ENCODE measurements at regions not wholly inside any gene's neighbourhood (a gene's known extent, or its start where the extent isn't known, plus 50 kb on each side); places are given as distances from the start of the nearest gene placed in this dataset.

DNA sequence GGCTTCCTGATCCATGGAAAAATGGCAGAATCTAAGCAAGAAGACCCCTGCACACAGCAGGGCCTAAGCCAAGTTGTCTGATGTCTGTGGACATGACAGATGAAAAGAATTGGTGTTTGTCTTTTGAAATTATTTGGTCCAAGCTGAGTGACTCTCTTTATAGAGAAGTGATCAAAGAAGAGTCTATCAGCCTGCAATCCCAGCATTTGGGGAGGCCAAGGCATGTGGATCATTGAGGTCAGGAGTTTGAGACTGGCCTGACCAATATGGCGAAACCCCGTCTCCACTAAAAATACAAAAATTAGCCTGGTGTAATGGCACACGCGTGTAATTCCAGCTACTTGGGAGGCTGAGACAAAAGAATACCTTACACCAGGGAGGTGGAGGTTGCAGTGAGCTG lies 64.8 kb upstream of the TUNAR start:
- no peak overlapping the region for H3K4ac ChIP-seq (replicated peaks; ENCODE audit: insufficient read length, low read depth, low read length)
- H2BK120ac ChIP-seq (replicated peaks; ENCODE audit: low read depth, low read length) = no peak overlapping the region
- no peak overlapping the region for H3K9ac ChIP-seq (replicated peaks in 1 of 4; ENCODE audit: extremely low read depth in 1 of 4, low read depth in 3 of 4, low read length in 3 of 4)
- no peaks in the 10 kb centered on the region for H4K20me1 ChIP-seq (replicated peaks in 1 of 2; ENCODE audit: control insufficient read depth in 1 of 2, insufficient read depth in 2 of 2, low read length in 2 of 2)
- no peaks in the 10 kb centered on the region for H3K23me2 ChIP-seq (ENCODE audit: low read depth, low read length)
- 88% methylated on average over 4 of the region's 4 CpGs; no CpG with 5 or more reads in 1 of the 2 experiments for WGBS, 2 experiments (ENCODE audit: extremely low coverage in 1 of 2, insufficient coverage in 1 of 2, insufficient read length in 1 of 2, insufficient replicate concordance in 2 of 2, low coverage in 1 of 2, low lambda C conversion rate in 2 of 2, missing lambda C conversion rate in 1 of 2)
- no peak overlapping the region for H3K18ac ChIP-seq (ENCODE audit: extremely low read depth, low read length)
- no peak overlapping the region for H2BK5ac ChIP-seq (ENCODE audit: low read depth, low read length)
- no peak overlapping the region for H4K8ac ChIP-seq (ENCODE audit: extremely low read depth, insufficient read depth, low read length)
- H3K4me2 ChIP-seq (ENCODE audit: insufficient read depth in 1 of 2, low read depth in 2 of 2, low read length in 2 of 2) = no peak overlapping the region
- H3K27ac ChIP-seq (ENCODE audit: low read depth, low read length) = no peak overlapping the region
- no peaks in the 10 kb centered on the region for H3K79me1 ChIP-seq (ENCODE audit: low read depth, low read length)
- FAIRE-seq = no peak
- H3K23ac ChIP-seq (ENCODE audit: insufficient read length) = no peak overlapping the region
- no peak overlapping the region for H3K14ac ChIP-seq (ENCODE audit: insufficient read length)
- H3K79me2 ChIP-seq (ENCODE audit: control insufficient read depth in 1 of 2, insufficient read depth in 2 of 2, low read length in 2 of 2) = no peaks in the 10 kb centered on the region
- no peak overlapping the region for H2BK15ac ChIP-seq (ENCODE audit: low read length)
- no peaks in the 10 kb centered on the region; a peak in 2 of 7 replicates for H3K27me3 ChIP-seq (replicated peaks in 1 of 4; ENCODE audit: control insufficient read depth in 3 of 4, extremely low read depth in 1 of 4, insufficient read depth in 3 of 4, low read length in 3 of 4)
- H4K91ac ChIP-seq (replicated peaks; ENCODE audit: insufficient read length, low read length) = no peak overlapping the region
- POLR2A ChIA-PET (ENCODE audit: partially characterized antibody) = no interaction called here
- CTCF ChIA-PET (ENCODE audit: partially characterized antibody) = interaction anchor here (1.5 to 1.6 kb wide), 4 partner anchors 8 to 219 kb away, joined by 3 to 5 read pairs (median 4); no protein-coding TSS in a partner anchor
- H2AFZ ChIP-seq (ENCODE audit: low read length) = no peak overlapping the region
- no peak overlapping the region for H2BK20ac ChIP-seq (ENCODE audit: low read length)
- no peaks in the 10 kb centered on the region for H3K9me3 ChIP-seq (ENCODE audit: insufficient read depth in 2 of 2, low read depth in 1 of 2, low read length in 1 of 2)
- no peak overlapping the region for H4K5ac ChIP-seq (ENCODE audit: insufficient read length, low read depth, low read length)
- no peak overlapping the region for H3K56ac ChIP-seq (replicated peaks; ENCODE audit: insufficient read length, low read depth, low read length)
- H2BK12ac ChIP-seq (ENCODE audit: low read depth, low read length) = no peak overlapping the region
- no peaks in the 10 kb centered on the region for H3K36me3 ChIP-seq (ENCODE audit: control insufficient read depth in 2 of 4, insufficient read depth in 4 of 4, low read length in 3 of 4)
- DNase-seq (ENCODE audit: low read depth in 1 of 2, low spot score in 2 of 2) = no peak
- H2AK5ac ChIP-seq (ENCODE audit: low read depth, low read length) = no peak overlapping the region
- no peak overlapping the region for H3K4me3 ChIP-seq (ENCODE audit: extremely low read depth in 1 of 4, insufficient read depth in 2 of 4, low read depth in 3 of 4, low read length in 4 of 4)
- H3K4me1 ChIP-seq (replicated peaks in 1 of 4; ENCODE audit: control insufficient read depth in 3 of 4, insufficient read depth in 4 of 4, low read length in 3 of 4) = peaks cover 0 to 7% (median 2%) of the 10 kb centered on the region in 4 experiments; a peak in 2 of 7 replicates
- TF ChIP-seq EP300 (IDR thresholded peaks at IDR 0.05; ENCODE audit: borderline replicate concordance in 1 of 2, low read depth in 2 of 2, low read length in 2 of 2) (no peak), POLR2A (IDR thresholded peaks at IDR 0.05; ENCODE audit: control extremely low read depth in 1 of 2, low read depth in 2 of 2, low read length in 2 of 2) (no peak), NANOG (IDR thresholded peaks at IDR 0.05; ENCODE audit: insufficient read depth, low read depth, low read length, poor library complexity, severe bottlenecking) (no peak), FOSL1 (IDR thresholded peaks at IDR 0.05; ENCODE audit: insufficient read depth, low read depth, low read length) (no peak), CEBPB (IDR thresholded peaks at IDR 0.05; ENCODE audit: low read depth, low read length) (no peak), BACH1 (IDR thresholded peaks at IDR 0.05; ENCODE audit: low read length) (no peak), HDAC2 (IDR thresholded peaks at IDR 0.05; ENCODE audit: borderline replicate concordance in 1 of 2, low read depth in 2 of 2, low read length in 2 of 2) (no peak), YY1 (IDR thresholded peaks at IDR 0.05; ENCODE audit: low read depth, low read length) (no peak), TBP (IDR thresholded peaks at IDR 0.05; ENCODE audit: low read depth, low read length) (no peak), KDM4A (IDR thresholded peaks at IDR 0.05; ENCODE audit: low read depth, low read length, severe bottlenecking) (no peak), GABPA (IDR thresholded peaks at IDR 0.05; ENCODE audit: borderline replicate concordance, insufficient read depth, low read length) (no peak), SP2 (IDR thresholded peaks at IDR 0.05; ENCODE audit: low read length) (no peak)
- TF ChIP-seq, protein P1, sequence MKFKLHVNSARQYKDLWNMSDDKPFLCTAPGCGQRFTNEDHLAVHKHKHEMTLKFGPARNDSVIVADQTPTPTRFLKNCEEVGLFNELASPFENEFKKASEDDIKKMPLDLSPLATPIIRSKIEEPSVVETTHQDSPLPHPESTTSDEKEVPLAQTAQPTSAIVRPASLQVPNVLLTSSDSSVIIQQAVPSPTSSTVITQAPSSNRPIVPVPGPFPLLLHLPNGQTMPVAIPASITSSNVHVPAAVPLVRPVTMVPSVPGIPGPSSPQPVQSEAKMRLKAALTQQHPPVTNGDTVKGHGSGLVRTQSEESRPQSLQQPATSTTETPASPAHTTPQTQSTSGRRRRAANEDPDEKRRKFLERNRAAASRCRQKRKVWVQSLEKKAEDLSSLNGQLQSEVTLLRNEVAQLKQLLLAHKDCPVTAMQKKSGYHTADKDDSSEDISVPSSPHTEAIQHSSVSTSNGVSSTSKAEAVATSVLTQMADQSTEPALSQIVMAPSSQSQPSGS (IDR thresholded peaks at IDR 0.05; ENCODE audit: low read length) = no peak

Measured in H1 (cell line).